ENCODE measurements at regions not wholly inside any gene's neighbourhood (a gene's known extent, or its start where the extent isn't known, plus 50 kb on each side); places are given as distances from the start of the nearest gene placed in this dataset.

- no peak for TF ChIP-seq JUNB (IDR thresholded peaks at IDR 0.05; ENCODE audit: unreplicated experiment)
- TF ChIP-seq CTCF (conservative IDR thresholded peaks at IDR 0.05; ENCODE audit: low read depth in 2 of 2): no peak
- no peak for TF ChIP-seq EZH2phosphoT487 (IDR thresholded peaks at IDR 0.05; ENCODE audit: unreplicated experiment)
- no peak for TF ChIP-seq EZH2 (IDR thresholded peaks at IDR 0.05; ENCODE audit: low read depth, unreplicated experiment)
- no peak for TF ChIP-seq NANOG (IDR thresholded peaks at IDR 0.05; ENCODE audit: borderline replicate concordance)
- no peak for TF ChIP-seq ZNF114 (CRISPR knock-in tag; IDR thresholded peaks at IDR 0.05)
- no peak for TF ChIP-seq POLR2AphosphoS5 (IDR thresholded peaks at IDR 0.05; ENCODE audit: low read depth)
- no peak for TF ChIP-seq STAT1 (IDR thresholded peaks at IDR 0.05; ENCODE audit: unreplicated experiment)
- TF ChIP-seq REST (IDR thresholded peaks at IDR 0.05; ENCODE audit: unreplicated experiment): no peak
- TF ChIP-seq ZNF331 (CRISPR knock-in tag; IDR thresholded peaks at IDR 0.05; ENCODE audit: low read depth): no peak
- TF ChIP-seq ETS1 (IDR thresholded peaks at IDR 0.05): no peak
- no peak for TF ChIP-seq CREB1 (CRISPR knock-in tag; IDR thresholded peaks at IDR 0.05; ENCODE audit: low read depth)
- no peak for TF ChIP-seq ZNF462 (CRISPR knock-in tag; IDR thresholded peaks at IDR 0.05)
Measured at GRCh38 chr20:57988422-57988821, 240.0 kb downstream of the ANKRD60 start.
